ENCODE measurements at regions not wholly inside any gene's neighbourhood (a gene's known extent, or its start where the extent isn't known, plus 50 kb on each side); places are given as distances from the start of the nearest gene placed in this dataset.

- ATAC-seq (no peak), DNase-seq (ENCODE audit: missing footprints) (no peak)
- intact Hi-C loops (cut with DNase I): no loop called here
Observed at GRCh38 chr21:35861661-35862060, 198.7 kb downstream of the SETD4 start.

DNA sequence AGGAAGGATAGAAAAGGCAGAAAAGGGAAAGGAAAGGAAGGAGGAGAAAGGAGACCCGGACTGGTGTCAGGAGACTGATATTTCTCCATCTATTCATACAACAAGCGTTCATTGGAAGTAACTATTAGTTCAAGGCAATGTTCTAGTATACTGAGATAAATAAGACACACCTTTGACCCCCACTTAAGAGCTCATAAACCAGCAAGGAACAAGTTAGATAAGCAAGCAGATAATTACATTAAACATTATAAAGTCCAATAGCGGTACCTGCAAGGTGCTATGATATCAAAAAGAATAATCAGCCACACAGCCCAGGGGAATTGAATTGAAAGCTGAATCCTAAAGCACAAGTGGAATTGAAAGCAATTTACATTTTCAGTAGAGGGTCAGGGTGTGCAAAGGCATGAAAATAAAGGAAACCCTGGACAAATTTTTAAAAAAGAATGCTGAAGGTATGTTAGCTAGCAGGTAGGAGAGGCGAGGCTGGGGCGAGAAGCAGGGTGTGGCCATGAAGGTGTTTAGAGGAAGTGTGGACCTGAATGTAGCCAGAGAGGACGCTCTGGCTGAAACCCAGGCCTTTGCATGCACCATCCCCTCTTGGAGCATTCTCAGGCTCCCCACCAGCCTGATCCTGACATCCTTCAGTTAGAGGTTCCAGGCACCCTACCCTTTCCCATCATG is 200.0 kb downstream of the SETD4 start:
- intact Hi-C loops (cut with DNase I): no loop called here
- DNase-seq (ENCODE audit: missing footprints) (no peak), ATAC-seq (no peak)

GRCh38 chr21:35859677-35860076 is 200.6 kb downstream of the SETD4 start:
- no peak for ATAC-seq
- DNase-seq (ENCODE audit: missing footprints): no peak
- intact Hi-C loops (cut with DNase I): no loop called here

GRCh38 chr21:35857095-35857494 is 203.2 kb downstream of the SETD4 start:
- no peak for DNase-seq (ENCODE audit: missing footprints)
- intact Hi-C loops (cut with DNase I): no loop called here
- no peak for ATAC-seq

- DNase-seq (ENCODE audit: missing footprints) (no peak), ATAC-seq (no peak)
- intact Hi-C loops (cut with DNase I): no loop called here
Observed at GRCh38 chr21:35855484-35855883, 204.8 kb downstream of the SETD4 start.

DNA sequence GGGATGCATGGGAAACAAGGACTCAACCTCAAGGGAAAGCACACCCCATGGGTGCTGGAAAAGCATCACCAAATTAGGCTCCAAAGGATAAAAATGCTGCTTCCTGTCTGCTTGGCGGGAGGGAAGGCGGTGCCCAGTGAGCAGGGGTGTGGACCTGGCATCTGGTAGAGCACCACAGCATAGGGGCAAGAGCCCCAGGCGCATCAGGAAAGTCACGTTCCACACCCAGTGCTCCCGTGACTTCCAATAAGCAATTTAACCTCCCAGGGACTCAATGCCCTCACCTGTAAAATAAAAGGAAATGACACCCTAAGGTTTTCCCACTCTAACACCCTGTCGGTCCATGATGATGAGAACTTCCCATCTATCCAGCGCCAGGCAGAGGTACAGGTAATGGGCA is 206.0 kb downstream of the SETD4 start:
- DNase-seq (ENCODE audit: missing footprints) (no peak), ATAC-seq (no peak)
- intact Hi-C loops (cut with DNase I): no loop called here

GRCh38 chr21:35853321-35854239 is 206.7 kb downstream of the SETD4 start:
- DNase-seq (ENCODE audit: missing footprints): no peak
- no peak for ATAC-seq
- intact Hi-C loops (cut with DNase I): no loop called here

GRCh38 chr21:35852820-35853219 is 207.5 kb downstream of the SETD4 start:
- intact Hi-C loops (cut with DNase I): no loop called here
- ATAC-seq (peak; percentile 49), DNase-seq (ENCODE audit: missing footprints) (no peak)

DNA sequence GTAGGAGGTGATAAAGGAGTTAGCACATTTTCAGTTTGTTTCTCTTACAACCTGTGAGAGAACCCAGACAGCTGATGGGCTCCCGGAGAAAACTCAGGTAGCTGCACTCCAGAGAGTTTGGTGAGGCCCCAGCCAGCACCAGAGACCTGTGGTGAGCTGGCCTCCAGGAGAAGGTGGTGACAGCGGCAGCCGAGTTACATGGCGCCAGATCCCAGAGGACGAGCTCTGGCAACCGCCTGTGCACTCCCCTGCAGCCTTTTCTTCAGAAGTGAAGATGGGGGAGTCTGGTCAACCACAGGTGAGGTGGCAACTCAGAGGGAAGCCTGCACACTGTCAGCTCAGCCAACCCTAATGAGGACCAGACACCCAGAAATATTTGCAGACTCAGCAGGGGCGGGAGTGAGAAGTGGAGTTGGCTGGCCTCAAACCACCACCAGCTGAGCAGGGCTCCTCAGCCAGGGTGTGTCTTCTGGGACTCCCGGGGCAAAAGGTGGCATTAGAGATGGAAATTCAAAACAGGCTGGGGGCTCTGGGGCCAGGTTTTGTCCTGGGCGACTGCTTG is 209.7 kb downstream of the SETD4 start:
- DNase-seq (ENCODE audit: missing footprints): no peak
- intact Hi-C loops (cut with DNase I): no loop called here

DNA sequence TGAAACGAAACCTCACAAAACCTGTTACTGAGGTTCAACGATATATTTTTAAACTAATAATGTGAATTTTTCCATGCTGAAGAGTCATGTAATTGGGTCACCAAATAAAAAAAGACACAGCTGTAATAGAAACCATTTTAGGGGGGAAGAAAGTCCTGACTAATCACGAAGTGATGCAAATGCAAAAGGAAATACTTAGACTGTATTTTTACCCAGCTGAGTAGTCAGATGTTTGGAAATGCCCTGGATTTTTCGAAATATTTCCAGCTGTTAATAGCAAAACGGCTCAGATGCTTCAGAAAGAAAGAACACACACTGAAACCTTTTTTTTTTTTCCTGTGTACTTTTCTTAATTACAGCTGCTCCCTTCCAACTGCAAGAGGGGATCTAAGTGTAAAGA is 210.3 kb downstream of the SETD4 start:
- DNase-seq (ENCODE audit: missing footprints) (no peak), ATAC-seq (peak; percentile 76)
- intact Hi-C loops (cut with DNase I): no loop called here

More for the DNA sequence above, 209.7 kb downstream of the SETD4 start:
- ATAC-seq: no peak

DNA sequence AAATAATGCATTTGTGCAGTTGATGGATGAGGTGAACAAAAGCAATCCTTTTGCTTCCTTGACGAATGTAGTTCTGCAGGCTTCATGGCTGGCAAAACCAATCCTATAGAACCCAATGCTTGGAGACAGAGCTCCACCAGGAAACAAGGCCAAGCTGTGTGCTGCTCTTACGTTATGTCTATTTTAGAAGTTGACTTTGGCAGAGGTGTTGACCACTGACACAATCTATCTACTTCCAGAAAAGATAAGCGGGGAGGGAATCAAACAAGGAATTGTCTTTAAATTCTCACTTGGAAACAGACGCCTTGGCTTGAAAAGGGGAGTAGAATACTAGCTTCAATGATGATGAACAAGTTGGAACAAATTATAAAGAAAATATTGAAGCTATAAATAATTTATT is 211.2 kb downstream of the SETD4 start:
- ATAC-seq (peak; percentile 55), DNase-seq (ENCODE audit: missing footprints) (no peak)
- intact Hi-C loops (cut with DNase I): loop anchor here (10.0 kb wide), 1 partner anchor 344 kb away; no protein-coding TSS in a partner anchor

GRCh38 chr21:35843911-35844667 is 216.2 kb downstream of the SETD4 start:
- ATAC-seq (peak; percentile 66), DNase-seq (ENCODE audit: missing footprints) (no peak)
- intact Hi-C loops (cut with DNase I): loop anchor here (5.0 to 10.0 kb wide), 3 partner anchors 93 to 1097 kb away; no protein-coding TSS in a partner anchor

DNA sequence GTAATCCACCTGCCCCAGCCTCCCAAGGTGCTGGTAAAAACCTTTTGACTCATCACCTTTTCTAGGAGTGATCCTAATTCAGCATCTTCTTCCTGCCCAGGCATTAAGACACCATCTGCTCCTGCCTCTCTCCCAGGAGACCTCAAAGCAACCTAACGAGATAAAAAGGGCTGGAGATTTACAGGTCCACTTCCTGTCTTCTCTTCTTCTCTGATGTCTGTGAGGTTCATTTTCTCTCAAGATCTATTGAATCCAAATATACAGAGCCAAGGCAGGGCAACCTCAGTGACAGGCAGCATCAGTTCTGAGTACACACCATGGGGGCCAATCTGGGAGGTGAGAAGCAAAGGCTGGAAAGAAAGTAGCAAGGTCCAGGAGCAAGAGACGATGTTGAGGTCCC is 219.4 kb downstream of the SETD4 start:
- DNase-seq (ENCODE audit: missing footprints) (no peak), ATAC-seq (no peak)
- intact Hi-C loops (cut with DNase I): loop anchor here (5.0 to 10.0 kb wide), 3 partner anchors 96 to 1094 kb away; no protein-coding TSS in a partner anchor

GRCh38 chr21:35840197-35840799 is 220.0 kb downstream of the SETD4 start:
- intact Hi-C loops (cut with DNase I): loop anchor here (5.0 to 10.0 kb wide), 3 partner anchors 97 to 1093 kb away; no protein-coding TSS in a partner anchor
- ATAC-seq (no peak), DNase-seq (ENCODE audit: missing footprints) (no peak)

DNA sequence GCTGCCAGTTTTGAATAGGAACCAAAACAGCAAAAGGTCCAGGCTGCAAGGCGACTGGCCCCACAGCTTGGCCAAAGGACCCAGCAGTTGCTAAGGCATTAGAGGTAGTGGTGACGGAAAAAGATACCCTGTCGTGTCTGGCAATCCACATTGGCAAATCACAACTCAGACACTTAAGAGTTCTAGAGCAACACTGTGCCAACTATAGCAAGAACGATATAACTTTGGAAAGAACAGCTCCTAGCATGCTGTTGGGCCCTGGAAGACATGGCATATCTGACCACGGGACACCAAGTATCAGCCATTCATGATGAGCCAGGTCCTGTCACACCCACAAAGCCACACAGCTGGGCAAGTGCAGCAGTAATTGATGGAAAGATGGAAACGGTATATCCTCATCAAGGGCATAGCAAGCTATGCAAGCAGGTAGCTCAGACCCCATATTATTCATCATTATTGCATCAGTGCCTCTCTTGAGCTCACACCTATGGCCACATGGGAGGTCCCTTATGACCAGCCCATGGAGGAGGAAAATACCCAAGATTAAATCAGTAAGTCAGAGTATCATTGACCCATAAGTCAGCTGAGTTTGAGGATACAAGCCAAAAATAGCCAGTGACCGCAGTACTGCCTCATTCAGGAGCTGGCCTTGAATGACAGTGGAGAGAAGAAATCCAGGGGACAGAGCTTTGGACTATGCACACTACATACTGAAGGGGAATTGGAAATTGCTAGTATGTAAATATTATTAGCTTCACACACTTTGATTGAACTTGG is 221.2 kb downstream of the SETD4 start:
- intact Hi-C loops (cut with DNase I): no loop called here
- DNase-seq (ENCODE audit: missing footprints) (no peak), ATAC-seq (peak; percentile 15)

GRCh38 chr21:35838350-35838749 is 222.0 kb downstream of the SETD4 start:
- DNase-seq (ENCODE audit: missing footprints) (no peak), ATAC-seq (no peak)
- intact Hi-C loops (cut with DNase I): no loop called here

DNA sequence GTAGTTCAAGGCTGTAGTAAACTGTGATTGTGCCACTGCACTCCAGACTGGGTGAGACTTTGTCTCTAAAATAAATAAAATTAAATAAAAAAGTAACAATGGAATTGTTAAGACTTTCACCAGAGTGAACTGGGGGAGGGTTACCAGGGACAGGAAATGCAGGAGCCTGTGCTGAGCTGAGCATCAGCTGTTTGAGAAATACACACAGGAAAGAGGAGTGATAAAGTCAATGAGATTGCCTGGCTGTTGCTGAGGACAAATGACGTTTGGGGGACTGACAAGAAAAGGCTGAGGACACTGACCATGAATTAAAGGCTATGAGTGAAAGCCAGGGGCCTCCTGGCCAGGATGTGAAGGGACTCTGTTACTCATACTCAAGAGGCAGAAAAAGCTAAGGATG is 226.3 kb downstream of the SETD4 start:
- no peak for DNase-seq (ENCODE audit: missing footprints)
- no peak for ATAC-seq
- intact Hi-C loops (cut with DNase I): no loop called here

DNA sequence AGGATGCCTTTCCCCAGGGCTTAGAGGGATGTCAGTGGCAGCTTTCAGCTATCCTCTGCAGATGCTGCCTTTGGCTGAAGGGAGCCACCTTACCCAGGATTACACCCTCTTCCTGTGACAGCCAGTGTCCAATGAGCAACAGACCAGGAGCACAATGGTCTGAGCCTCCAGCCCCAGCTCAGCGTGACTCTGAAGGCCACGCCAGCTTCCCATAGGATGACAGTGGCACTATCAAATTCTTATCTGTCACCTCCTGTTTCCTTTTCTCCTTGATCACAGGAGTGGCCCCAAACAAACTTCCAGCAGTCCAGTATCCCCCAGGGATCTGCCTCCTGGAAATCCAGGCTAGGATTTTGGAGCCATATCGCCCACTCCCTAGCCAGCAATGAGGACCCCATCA is 226.9 kb downstream of the SETD4 start:
- DNase-seq (ENCODE audit: missing footprints) (no peak), ATAC-seq (no peak)
- intact Hi-C loops (cut with DNase I): no loop called here

Data from Right ventricle myocardium inferior (tissue), 1 donor.